DMS 273 (cell line): ENCODE measurements at regions not wholly inside any gene's neighbourhood (a gene's known extent, or its start where the extent isn't known, plus 50 kb on each side); places are given as distances from the start of the nearest gene placed in this dataset.

Source experiments
- DNase-seq: peaks from one replicate; lab custom pipeline; 2025; ENCODE audit not compliant: unreplicated experiment; lab: John Stamatoyannopoulos, UW

DNA sequence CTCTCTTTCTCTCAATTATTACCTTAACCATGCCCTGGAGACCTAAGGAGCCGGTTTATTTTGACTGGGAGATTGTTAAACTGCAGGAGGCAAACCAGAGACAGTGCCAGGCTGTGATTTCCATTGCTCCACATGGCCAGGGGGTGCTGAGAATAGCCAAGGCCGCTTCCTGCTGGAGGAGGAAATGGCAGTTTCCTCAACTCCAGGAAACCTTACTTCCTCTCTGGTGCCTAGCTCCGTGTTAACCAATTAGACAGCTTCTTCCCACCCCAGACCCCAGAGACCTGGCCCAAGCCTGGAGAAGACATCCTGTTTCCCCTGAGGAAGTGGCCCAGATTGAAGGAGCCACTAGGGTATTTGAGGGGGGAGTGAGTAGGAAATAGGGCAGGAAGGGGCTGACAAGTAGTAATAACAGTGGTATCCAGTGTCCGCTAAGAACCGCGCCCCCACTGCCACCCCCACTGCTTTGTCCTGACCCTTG is 161.2 kb downstream of the PLPP3 start:
- DNase-seq: no peak

DNA sequence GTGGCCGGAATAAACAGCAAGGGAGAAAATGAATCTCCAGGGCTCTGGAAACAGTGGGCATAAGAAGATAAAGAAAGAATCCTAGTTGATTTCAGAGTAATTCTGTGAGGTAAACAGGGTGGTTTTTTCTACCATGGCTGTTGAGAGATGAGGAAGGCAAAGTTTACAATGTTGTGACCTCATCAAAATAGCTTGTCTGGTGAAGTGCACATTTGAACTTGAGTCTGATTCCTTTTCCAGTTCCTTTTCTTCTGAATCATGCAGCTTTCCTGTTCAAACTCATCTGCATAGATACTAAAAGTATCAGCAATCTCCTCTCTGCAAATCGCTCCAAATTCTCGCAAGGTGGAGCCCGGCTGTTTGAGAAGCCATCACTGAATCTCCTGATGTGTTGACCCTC is 161.7 kb downstream of the PLPP3 start:
- no peak for DNase-seq

DNA sequence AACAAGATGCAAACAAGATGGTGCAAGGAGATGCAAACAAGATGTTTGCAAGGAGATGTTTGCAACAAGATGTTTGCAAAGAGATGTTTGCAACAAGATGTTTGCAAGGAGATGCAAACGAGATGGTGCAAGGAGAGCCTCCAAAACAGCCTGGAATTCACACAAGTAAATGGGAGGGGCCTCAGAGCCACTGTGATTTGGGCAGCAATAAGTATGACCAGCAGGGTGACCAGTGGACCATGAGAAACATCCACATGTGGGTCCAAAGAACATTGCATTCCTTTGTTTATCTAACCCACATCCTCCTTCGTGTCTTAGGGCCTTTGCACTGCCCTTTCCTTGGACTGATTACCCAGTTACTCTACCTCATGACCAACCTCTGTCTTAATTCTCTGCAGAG is 162.9 kb downstream of the PLPP3 start:
- DNase-seq: no peak

- no peak for DNase-seq
Measured at GRCh38 chr1:56415720-56416119, 163.6 kb downstream of the PLPP3 start.

DNA sequence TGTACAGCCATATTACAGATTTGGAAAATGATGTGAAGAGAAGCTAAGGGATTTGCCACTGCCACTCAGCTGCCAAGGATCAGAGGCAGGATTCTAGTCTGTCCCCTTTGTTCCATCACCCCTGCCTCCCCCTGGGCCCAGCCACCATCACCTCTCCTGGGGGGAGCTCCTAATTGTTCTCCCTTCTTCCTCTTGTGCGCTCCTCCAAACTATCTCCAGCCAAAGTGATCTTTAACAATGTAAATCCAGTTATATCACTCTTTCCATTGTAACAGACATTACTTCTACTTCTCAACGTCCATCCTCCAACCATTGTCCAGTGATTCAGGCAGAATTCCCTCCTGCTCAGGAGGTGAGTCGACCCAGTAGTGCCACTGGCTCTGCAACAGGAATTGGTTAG is 164.1 kb downstream of the PLPP3 start:
- no peak for DNase-seq

DNA sequence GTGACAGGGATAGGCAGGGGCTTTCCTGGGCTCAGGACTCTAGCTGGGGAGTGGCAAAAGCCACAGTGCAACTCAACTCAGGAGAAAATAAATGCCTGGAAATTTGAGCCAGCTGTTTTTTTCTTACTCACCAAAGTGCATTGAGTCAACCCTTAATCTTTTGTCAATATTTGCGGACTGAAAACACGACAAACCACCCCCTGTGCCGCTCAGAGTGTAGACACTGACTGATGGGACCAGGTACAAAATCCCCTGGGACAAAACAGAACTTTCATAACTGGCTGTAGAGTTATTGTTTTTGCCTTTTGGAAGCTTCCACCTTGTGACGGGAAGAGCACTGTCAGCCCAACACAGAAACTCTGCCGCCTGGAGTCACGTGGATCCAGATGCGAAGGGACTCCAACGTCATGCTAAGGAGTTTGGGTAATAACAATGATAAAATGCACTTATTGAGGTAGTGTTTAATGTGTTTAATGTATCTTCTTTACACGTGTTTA is 164.6 kb downstream of the PLPP3 start:
- DNase-seq: no peak

DNA sequence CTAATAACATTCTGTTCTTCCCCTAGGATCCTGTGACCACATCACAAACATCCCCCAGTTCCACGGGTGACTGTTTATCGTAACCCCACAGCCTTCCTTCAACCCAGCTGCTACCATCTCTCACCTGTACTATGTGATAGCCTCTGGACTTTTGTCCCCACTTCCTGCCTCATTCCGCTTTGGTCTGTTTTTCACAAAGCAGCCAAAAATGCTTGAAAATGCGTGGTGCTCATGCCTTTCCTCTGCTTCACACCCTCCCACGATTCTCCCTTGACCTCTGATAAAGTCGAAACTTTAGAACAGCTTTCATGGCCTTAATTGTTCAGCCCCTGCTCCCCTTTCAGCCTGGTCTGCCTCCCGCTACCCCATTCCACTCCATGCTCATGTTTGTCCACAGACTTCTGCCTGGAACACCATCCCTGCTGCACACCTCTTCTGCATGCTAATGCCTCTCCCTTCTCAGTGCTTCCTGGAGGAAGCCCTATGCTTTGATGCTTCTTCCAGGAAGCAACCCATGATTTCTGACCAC is 165.6 kb downstream of the PLPP3 start:
- no peak for DNase-seq

DNA sequence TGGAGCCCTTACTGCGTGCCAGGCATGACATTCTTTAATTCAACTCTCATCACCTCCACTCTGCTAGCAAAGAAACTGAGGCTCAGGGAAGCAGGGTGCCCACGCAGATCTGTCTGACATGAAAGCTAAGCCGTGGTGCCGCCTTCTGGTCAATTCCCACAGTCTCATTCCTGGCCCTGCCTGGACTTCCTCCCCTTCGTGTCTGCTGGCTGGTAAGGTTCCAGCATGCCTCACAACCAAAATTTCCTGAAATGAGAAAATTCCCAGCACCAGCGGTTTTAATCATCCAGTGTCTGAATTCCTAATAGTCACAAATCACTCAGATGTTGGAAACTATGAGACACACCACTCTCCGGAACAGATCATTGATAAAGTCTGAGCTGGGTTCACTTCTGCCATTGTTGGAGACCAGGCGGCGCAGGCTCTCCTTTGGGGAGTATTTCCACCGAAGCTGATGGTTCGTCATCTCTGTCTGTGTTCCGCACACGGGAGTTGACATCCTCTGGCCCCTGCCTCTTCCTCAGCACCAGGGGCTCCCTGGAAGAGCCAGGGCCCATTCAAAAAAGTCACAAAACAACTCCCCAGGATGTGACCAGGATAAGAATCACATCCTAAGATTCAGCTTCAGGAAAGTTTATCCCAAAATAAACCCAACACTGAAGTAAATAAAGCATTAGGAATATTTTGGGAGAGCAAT is 167.7 kb downstream of the PLPP3 start:
- no peak for DNase-seq

DNA sequence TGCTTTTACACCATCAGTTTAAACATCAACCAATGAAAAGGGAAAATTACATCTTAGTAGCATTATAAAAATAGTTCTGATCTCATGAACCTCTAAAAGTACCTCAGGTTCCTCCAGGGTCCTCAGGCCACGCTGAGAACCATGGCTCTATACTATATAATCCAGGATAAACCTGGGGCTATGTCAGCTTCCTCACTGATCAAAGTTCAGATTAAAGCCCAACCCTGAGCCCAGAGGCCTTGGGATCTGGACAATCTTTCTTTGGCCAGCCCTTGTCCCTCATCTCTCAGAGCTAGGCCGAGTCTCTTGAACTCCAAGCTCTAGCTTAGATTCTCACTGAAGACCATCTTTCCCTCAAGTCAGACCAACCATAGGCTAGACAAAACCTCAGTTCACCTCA is 168.3 kb downstream of the PLPP3 start:
- no peak for DNase-seq

- no peak for DNase-seq
Measured at GRCh38 chr1:56410405-56410804, 169.0 kb downstream of the PLPP3 start.

DNA sequence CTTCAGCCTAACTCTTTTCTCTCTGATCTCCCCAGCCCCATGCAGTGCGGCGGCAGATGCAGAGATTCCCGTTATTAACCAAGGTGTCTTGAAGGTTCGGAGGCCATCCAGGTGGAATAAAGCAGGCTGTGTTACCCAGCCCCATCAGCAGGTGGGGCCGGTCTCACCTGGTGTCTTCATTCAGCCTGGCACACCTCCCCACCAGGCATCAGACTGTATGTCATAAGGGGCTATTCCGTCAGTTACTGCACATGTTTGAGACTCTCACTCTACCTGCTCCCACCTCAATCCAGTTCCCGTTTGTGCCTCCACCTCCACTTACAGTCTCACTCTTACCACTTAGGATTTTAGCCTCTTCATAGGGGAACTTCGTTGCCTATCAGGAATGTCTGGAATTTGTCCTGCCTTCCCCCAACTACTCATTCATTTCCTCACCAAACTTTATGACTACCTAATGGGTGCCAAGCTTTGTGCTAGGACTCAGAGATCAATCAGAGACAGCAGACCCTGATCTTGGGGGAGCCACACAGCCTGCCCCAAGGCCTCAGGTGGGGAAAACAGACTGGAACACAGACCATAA is 170.2 kb downstream of the PLPP3 start:
- DNase-seq: no peak

GRCh38 chr1:56406821-56407220 is 172.5 kb downstream of the PLPP3 start:
- no peak for DNase-seq

DNA sequence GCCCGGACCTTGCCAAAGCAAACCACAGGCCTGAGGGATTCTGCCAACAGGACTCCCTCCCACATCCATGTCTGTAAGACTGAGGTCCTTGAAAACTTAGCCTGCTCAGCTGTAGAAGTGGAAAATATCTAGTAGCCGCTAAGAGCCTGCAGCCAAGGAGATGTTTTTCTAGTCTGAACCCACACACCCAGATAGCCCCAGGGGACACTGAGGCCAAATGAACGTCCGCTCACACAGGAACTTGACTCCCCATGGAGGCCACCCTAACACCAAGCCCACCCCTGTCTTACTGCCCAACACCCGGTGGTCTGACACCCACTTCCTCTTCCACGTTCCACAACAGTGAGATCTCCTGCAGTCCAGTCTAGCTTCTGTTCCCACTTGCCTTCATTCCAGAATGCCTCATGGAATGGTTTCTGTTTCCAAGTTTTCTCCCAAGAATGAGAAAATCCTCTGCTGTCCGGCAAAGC is 174.8 kb downstream of the PLPP3 start:
- DNase-seq: no peak

GRCh38 chr1:56404066-56404465 is 175.3 kb downstream of the PLPP3 start:
- no peak for DNase-seq

DNA sequence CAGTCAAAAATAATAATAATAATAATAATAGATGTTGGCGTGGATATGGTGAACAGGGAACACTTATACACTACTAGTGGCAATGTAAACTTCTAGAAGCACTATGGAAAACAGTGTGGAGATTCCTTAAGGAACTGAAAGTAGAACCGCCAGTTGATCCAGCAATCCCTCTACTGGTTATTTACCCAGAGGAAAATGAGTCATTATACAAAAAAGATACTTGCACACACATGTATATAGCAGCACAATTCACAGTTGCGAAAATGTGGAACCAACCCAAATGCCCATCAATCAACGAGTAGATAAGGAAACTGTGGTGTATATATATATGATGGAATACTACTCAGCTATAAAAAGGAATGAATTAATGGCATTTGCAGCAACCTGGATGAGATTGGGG is 176.0 kb downstream of the PLPP3 start:
- no peak for DNase-seq

DNA sequence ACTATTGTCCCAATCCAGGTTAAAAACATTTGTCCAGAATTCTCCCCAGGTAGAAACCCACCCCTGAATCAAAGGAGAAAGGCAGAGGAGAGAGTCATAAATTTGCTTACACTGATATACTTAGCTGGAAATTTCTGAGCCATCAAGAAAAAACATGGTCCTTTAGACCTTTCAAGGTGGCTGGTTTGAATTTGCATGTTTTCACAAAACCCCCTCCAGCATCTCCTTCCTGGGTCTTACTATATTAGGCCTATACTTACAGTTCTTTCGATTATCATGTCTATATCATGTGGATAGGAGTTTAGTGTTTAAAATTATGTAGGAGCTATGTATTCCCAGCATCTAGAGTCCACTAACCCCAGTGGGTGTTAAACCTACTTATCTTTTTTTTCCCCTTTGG is 178.2 kb downstream of the PLPP3 start:
- DNase-seq: no peak

DNA sequence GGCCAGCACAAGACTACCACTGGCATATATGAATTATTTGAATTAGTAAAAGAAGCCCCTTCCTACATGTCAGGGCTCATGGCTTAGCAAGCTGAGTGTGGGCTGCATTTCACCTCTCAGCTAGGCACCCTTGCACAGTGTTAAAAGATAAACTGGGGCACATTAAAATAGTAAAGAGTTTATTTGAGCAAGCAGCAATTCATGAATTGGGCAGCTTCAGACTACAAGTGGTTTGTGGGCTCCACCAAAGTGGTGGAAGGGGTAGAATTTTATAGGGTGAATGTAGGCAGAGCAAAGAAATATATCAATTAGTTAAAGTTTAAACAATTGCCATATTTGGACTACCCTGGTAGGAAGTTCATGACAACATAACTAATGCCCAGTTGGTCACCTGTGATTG is 178.8 kb downstream of the PLPP3 start:
- no peak for DNase-seq

GRCh38 chr1:56399795-56400194 is 179.6 kb downstream of the PLPP3 start:
- no peak for DNase-seq

GRCh38 chr1:56399326-56399725 is 180.0 kb downstream of the PLPP3 start:
- no peak for DNase-seq

DNA sequence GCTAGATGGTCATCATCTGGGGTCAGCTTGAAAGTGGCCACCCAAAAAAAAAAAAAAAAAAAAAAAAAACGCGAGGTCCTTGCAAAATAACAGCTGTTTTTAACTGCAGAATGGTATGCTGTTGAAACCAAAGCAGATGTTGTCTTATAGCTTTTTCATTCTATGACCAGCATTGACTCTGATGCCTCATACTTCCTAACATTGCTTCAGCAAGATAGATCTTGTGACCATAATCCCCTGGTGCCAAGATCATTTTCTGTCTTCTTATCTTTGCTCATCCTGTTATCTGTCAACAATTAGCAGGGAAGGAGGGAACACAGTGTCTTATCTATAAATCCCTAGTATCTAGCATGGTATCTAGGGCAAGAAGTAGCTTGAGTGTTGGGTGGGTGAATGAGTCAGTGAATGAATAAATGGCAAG is 181.5 kb downstream of the PLPP3 start:
- DNase-seq: peak; percentile 19

DNA sequence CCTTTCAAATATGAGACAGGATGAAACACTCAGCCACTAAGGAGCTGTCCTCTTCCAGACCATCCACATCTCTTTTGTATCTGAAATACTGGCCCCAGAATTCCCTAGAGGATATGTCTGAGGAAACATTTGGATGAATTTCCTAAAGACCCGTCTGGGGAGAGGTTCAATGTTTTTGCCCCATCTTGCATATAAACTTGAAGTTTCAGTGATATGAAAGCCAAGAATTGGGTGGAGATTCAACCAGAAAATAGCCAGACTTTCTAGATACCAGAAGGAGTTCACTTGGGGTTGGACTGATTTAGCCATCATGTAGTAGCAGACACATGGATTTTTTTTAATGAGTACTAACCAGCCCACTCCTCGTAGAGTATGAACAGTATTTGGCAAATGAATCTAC is 182.0 kb downstream of the PLPP3 start:
- DNase-seq: no peak

- no peak for DNase-seq
Measured at GRCh38 chr1:56396581-56396980, 182.8 kb downstream of the PLPP3 start.
